KMS-11 (cell line): ENCODE measurements at regions not wholly inside any gene's neighbourhood (a gene's known extent, or its start where the extent isn't known, plus 50 kb on each side); places are given as distances from the start of the nearest gene placed in this dataset.

ENCODE experiments used
- H2AFZ ChIP-seq: fragments of 200-600 bp; sonication (generic); 2 replicates; pipeline ENCODE4 v1.6.1; 2016; ENCODE audit warnings: antibody characterized with exemption, mixed run types, low read depth
- H3K27ac ChIP-seq: fragments of 200-600 bp; sonication (generic); 2 replicates; pipeline ENCODE4 v1.6.1; 2016; ENCODE audit warnings: mild to moderate bottlenecking, mixed run types
- H3K27me3 ChIP-seq: fragments of 200-600 bp; sonication (generic); 2 replicates; pipeline ENCODE4 v1.6.1; 2017; ENCODE audit warnings: mild to moderate bottlenecking, low read depth, mixed run types, moderate library complexity; ENCODE audit not compliant: insufficient read depth
- H3K36me3 ChIP-seq: fragments of 200-600 bp; sonication (generic); 2 replicates; pipeline ENCODE4 v1.6.1; 2017; ENCODE audit warnings: mild to moderate bottlenecking, mixed run types; ENCODE audit not compliant: insufficient read depth
- H3K4me1 ChIP-seq: fragments of 200-600 bp; sonication (generic); 2 replicates; pipeline ENCODE4 v1.6.1; 2016; ENCODE audit warnings: mild to moderate bottlenecking, low read depth, mixed run types; ENCODE audit not compliant: poor library complexity, severe bottlenecking
- H3K4me2 ChIP-seq: fragments of 200-600 bp; sonication (generic); 2 replicates; pipeline ENCODE4 v1.7.0; 2016; ENCODE audit warnings: mild to moderate bottlenecking, mixed run types
- H3K4me3 ChIP-seq: fragments of 200-600 bp; sonication (generic); IDR thresholded peaks from 2 replicates; pipeline ENCODE4 v1.6.1; 2017; ENCODE audit warnings: low read depth, low read length, mixed read lengths; ENCODE audit not compliant: insufficient read depth
- H3K79me2 ChIP-seq: fragments of 200-600 bp; sonication (generic); 2 replicates; pipeline ENCODE4 v1.6.1; 2016; ENCODE audit warnings: low read depth, mixed run types; ENCODE audit not compliant: insufficient read depth
- H3K9ac ChIP-seq: fragments of 200-600 bp; sonication (generic); 2 replicates; pipeline ENCODE4 v1.6.1; 2016; ENCODE audit warnings: mild to moderate bottlenecking, mixed run types
- H4K20me1 ChIP-seq: fragments of 200-600 bp; sonication (generic); 2 replicates; pipeline ENCODE4 v1.6.1; 2016; ENCODE audit warnings: mild to moderate bottlenecking, mixed run types; ENCODE audit not compliant: insufficient read depth
- TF ChIP-seq, protein P1 (sequence below): fragments of 200-600 bp; sonication (generic); conservative IDR thresholded peaks from 2 replicates; pipeline ENCODE4 v1.6.1; 2017; ENCODE audit warnings: low read depth, mild to moderate bottlenecking, antibody characterized with exemption, low read length, moderate library complexity, mixed read lengths

DNA sequence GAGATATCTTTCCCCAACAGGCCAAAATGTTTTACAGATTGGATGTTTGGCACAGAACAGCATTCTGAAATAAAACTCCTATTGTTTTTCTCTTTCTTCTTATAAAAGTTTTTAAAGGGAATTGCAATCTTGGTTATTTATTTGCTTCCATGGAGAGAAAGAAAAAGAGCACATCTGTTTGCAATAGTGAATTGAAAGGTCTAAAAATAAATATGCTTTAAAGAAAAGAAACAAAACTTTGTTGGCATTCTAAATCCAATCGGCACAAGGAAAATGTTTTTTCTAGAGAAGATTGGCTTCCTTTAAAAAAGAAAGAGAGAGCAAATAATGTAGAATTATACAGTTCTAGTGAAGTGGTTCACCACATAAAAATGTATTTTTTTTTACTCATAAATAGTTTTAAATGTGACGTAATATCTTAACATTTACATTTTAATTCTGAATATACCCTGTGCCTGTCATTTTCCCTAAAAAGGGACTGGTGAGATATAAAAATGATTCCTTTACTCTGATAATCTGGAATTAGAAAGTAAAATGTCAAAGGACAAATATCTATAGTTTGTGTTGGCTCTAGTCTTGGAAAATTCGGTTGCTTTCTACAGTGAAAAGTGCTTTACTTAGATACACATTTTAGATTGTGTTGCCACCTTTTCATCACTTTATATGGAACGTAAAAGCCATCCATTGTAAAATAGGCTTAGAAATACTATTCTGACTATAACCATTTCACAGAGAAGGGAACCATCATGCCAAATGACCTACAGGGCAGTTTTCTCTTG is 257.4 kb upstream of the CBLB start:
- no peak overlapping the region for H2AFZ ChIP-seq
- TF ChIP-seq, protein P1, sequence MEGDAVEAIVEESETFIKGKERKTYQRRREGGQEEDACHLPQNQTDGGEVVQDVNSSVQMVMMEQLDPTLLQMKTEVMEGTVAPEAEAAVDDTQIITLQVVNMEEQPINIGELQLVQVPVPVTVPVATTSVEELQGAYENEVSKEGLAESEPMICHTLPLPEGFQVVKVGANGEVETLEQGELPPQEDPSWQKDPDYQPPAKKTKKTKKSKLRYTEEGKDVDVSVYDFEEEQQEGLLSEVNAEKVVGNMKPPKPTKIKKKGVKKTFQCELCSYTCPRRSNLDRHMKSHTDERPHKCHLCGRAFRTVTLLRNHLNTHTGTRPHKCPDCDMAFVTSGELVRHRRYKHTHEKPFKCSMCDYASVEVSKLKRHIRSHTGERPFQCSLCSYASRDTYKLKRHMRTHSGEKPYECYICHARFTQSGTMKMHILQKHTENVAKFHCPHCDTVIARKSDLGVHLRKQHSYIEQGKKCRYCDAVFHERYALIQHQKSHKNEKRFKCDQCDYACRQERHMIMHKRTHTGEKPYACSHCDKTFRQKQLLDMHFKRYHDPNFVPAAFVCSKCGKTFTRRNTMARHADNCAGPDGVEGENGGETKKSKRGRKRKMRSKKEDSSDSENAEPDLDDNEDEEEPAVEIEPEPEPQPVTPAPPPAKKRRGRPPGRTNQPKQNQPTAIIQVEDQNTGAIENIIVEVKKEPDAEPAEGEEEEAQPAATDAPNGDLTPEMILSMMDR, result no peak
- no peaks in the 10 kb centered on the region for H3K4me1 ChIP-seq
- no peaks in the 10 kb centered on the region for H3K79me2 ChIP-seq
- no peak overlapping the region for H3K4me2 ChIP-seq
- H4K20me1 ChIP-seq, result no peaks in the 10 kb centered on the region
- no peak overlapping the region for H3K4me3 ChIP-seq
- no peak overlapping the region for H3K9ac ChIP-seq
- H3K27me3 ChIP-seq, result no peaks in the 10 kb centered on the region
- no peaks in the 10 kb centered on the region for H3K36me3 ChIP-seq
- no peak overlapping the region for H3K27ac ChIP-seq

DNA sequence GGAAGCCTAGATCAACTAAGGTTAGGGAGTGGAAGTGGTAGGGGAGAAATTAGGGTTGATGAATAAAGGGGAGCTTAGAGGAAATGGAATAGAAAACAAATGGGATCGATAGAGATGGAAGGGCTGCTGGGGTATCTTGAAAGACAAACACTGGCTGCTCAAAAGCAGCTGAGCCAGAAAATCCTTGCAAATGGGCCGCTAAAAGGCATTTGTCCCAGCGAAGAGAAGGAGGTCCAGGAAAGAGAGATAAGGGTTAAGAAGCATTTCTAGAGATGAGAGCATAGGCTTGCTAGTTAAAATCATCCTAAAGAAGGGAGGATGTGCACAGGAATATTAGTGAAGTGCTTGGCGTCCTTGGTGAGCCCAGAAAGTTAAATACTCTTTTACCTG is 258.0 kb upstream of the CBLB start:
- no peak overlapping the region for H3K9ac ChIP-seq
- H4K20me1 ChIP-seq, result no peaks in the 10 kb centered on the region
- TF ChIP-seq, protein P1, result no peak
- H2AFZ ChIP-seq, result no peak overlapping the region
- H3K27me3 ChIP-seq, result no peaks in the 10 kb centered on the region
- no peaks in the 10 kb centered on the region for H3K79me2 ChIP-seq
- no peak overlapping the region for H3K4me3 ChIP-seq
- H3K4me2 ChIP-seq, result no peak overlapping the region
- no peak overlapping the region for H3K27ac ChIP-seq
- no peaks in the 10 kb centered on the region for H3K36me3 ChIP-seq
- H3K4me1 ChIP-seq, result no peaks in the 10 kb centered on the region

DNA sequence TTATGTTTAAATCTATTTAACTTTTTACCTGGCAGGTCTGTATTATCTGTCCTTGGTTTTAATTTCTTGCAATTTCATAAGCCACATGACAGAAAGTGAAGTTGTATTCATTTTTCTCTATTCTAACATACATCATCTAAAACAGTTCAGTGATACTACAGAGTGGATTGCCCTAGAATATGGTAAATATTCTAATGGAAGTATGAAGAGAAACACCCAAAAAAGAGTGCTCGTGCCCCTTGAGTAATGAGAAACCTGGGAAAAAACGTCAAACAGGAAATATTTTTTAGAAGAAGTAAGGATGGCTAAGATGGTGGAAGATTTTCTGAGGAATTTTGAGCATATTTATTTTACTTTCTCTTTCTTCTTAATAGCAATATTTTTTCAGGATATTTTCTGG is 261.1 kb upstream of the CBLB start:
- no peak overlapping the region for H3K4me3 ChIP-seq
- no peaks in the 10 kb centered on the region for H3K36me3 ChIP-seq
- no peaks in the 10 kb centered on the region for H4K20me1 ChIP-seq
- no peak overlapping the region for H3K27ac ChIP-seq
- no peak overlapping the region for H2AFZ ChIP-seq
- H3K9ac ChIP-seq, result no peak overlapping the region
- TF ChIP-seq, protein P1, result no peak
- H3K79me2 ChIP-seq, result no peaks in the 10 kb centered on the region
- H3K4me2 ChIP-seq, result no peak overlapping the region
- no peaks in the 10 kb centered on the region for H3K4me1 ChIP-seq
- H3K27me3 ChIP-seq, result no peaks in the 10 kb centered on the region

DNA sequence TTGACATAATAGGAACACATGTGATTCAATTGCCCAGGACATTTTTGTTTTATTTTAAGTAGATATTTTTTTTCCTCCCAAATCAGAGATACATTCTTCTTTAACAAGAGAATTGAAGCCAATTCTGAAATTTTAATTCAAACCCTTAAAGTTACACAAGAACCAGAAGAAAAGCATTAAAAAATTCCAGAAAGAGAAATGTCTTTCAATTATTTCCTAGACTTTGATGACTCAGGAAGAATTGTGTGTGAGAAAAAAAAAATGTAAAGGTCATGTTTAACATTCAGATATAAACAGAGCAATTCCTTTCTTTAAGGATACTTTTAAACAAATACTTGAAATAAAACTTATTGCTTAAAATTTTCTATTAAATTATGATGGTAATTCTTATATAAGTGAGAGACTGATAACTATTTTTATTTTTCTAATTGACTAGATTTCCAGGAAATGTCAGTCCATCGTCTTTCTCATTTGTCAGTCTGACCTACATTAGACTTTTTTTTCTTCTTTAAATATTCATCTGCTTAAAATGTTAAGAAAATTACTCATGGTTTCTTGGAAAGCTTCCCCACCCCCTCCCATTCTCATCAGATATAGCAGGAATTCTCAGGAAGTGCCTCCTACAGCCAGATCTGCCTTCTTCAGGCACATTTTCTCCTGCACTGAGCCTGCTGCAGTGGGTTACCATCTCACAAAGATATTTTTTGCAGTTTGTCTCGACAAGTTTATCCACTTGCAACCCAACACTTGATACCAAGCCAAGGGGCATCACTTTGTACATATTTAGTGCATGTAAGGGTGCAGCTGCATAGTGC is 261.8 kb upstream of the CBLB start:
- Histone ChIP-seq H3K9ac (no peak overlapping the region), H3K4me1 (no peaks in the 10 kb centered on the region)
- TF ChIP-seq, protein P1, result no peak

More for the DNA sequence above, 261.8 kb upstream of the CBLB start:
- Histone ChIP-seq H2AFZ (no peak overlapping the region), H3K79me2 (no peaks in the 10 kb centered on the region), H3K27ac (no peak overlapping the region), H4K20me1 (no peaks in the 10 kb centered on the region), H3K27me3 (no peaks in the 10 kb centered on the region), H3K36me3 (no peaks in the 10 kb centered on the region), H3K4me2 (no peak overlapping the region), H3K4me3 (no peak overlapping the region)
